ENCODE measurements at regions not wholly inside any gene's neighbourhood (a gene's known extent, or its start where the extent isn't known, plus 50 kb on each side); places are given as distances from the start of the nearest gene placed in this dataset.

DNA sequence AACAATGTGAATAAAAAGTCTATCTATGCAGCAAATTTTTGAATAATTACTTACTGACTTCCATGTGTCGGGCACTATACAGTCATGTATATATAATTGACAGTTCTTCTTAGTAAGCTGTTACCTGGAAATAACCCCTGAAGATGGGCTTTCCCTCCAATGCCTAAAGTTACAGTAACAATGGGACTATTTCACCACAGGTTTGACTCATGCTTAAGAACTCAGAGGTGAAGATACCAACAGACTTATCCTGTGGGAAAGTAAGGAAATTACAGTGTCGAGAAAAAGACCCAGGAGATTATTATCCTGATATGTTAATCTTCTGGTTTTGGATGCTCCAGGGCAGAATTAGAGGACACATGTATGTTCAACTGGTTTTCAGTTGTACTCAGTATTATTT, 601.5 kb upstream of the SOX9 start:
- no peaks in the 10 kb centered on the region for H3K36me3 ChIP-seq (ENCODE audit: control insufficient read depth in 2 of 3, insufficient read depth in 3 of 3, low read length in 3 of 3)
- peaks cover 5% of the 10 kb centered on the region for H3K27me3 ChIP-seq (ENCODE audit: control insufficient read depth, insufficient read depth, low read length)
- intact Hi-C loops (cut with DNase I): no loop called here
- no peaks in the 10 kb centered on the region for H3K4me1 ChIP-seq (ENCODE audit: control insufficient read depth in 2 of 3, insufficient read depth in 2 of 3, low read depth in 1 of 3, low read length in 3 of 3)
- H3K27ac ChIP-seq (ENCODE audit: low read depth in 2 of 2, low read length in 2 of 2): no peak overlapping the region
- no peak overlapping the region for H3K4me3 ChIP-seq (ENCODE audit: low read length in 3 of 3)
- no peaks in the 10 kb centered on the region for H3K9me3 ChIP-seq (ENCODE audit: control insufficient read depth in 2 of 3, insufficient read depth in 1 of 3, low read length in 3 of 3)
- no peak overlapping the region for H3K9ac ChIP-seq (ENCODE audit: low read length in 3 of 3)
- FAIRE-seq: no peak
- no peak for DNase-seq
- TF ChIP-seq CTCF (IDR thresholded peaks at IDR 0.05; ENCODE audit: borderline replicate concordance, extremely low read depth, insufficient read depth): no peak

GRCh38 chr17:71521724-71522123, 599.1 kb upstream of the SOX9 start:
- Histone ChIP-seq H3K27ac (ENCODE audit: low read depth in 2 of 2, low read length in 2 of 2) (no peak overlapping the region), H3K27me3 (ENCODE audit: control insufficient read depth, insufficient read depth, low read length) (peaks cover 2% of the 10 kb centered on the region), H3K9me3 (ENCODE audit: control insufficient read depth in 2 of 3, insufficient read depth in 1 of 3, low read length in 3 of 3) (no peaks in the 10 kb centered on the region), H3K36me3 (ENCODE audit: control insufficient read depth in 2 of 3, insufficient read depth in 3 of 3, low read length in 3 of 3) (no peaks in the 10 kb centered on the region), H3K9ac (ENCODE audit: low read length in 3 of 3) (no peak overlapping the region), H3K4me3 (ENCODE audit: low read length in 3 of 3) (no peak overlapping the region), H3K4me1 (ENCODE audit: control insufficient read depth in 2 of 3, insufficient read depth in 2 of 3, low read depth in 1 of 3, low read length in 3 of 3) (no peaks in the 10 kb centered on the region)
- DNase-seq (no peak), FAIRE-seq (no peak)
- intact Hi-C loops (cut with DNase I): no loop called here
- no peak for TF ChIP-seq CTCF (IDR thresholded peaks at IDR 0.05; ENCODE audit: borderline replicate concordance, extremely low read depth, insufficient read depth)

- no peak for TF ChIP-seq CTCF (IDR thresholded peaks at IDR 0.05; ENCODE audit: borderline replicate concordance, extremely low read depth, insufficient read depth)
- no peaks in the 10 kb centered on the region for H3K4me1 ChIP-seq (ENCODE audit: control insufficient read depth in 2 of 3, insufficient read depth in 2 of 3, low read depth in 1 of 3, low read length in 3 of 3)
- no peaks in the 10 kb centered on the region for H3K9me3 ChIP-seq (ENCODE audit: control insufficient read depth in 2 of 3, insufficient read depth in 1 of 3, low read length in 3 of 3)
- FAIRE-seq (no peak), DNase-seq (no peak)
- intact Hi-C loops (cut with DNase I): no loop called here
- no peak overlapping the region for H3K27ac ChIP-seq (ENCODE audit: low read depth in 2 of 2, low read length in 2 of 2)
- no peak overlapping the region for H3K4me3 ChIP-seq (ENCODE audit: low read length in 3 of 3)
- H3K9ac ChIP-seq (ENCODE audit: low read length in 3 of 3): no peak overlapping the region
- H3K27me3 ChIP-seq (ENCODE audit: control insufficient read depth, insufficient read depth, low read length): peaks cover 2% of the 10 kb centered on the region
- no peaks in the 10 kb centered on the region for H3K36me3 ChIP-seq (ENCODE audit: control insufficient read depth in 2 of 3, insufficient read depth in 3 of 3, low read length in 3 of 3)
Observed at GRCh38 chr17:71522383-71522782, 598.4 kb upstream of the SOX9 start.

DNA sequence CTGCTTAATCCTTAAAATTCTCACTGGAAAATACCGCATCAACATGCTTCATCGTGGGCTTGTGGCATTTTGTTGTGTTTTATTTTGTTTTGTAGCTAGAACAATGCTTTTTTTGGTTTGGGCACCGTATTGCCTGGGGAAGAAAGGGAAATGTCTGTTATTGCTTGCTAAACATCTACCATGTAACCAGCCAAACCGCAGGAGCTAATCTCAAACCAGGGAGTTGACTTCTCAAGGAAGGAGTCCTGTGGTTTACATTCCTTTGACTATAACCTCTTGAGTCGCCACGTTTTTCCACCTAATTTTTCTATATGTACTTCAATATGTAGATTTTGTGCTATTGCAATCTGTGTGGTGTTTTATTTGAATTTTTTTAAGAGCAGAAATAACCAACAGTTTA, 593.5 kb upstream of the SOX9 start:
- no peak for TF ChIP-seq CTCF (IDR thresholded peaks at IDR 0.05; ENCODE audit: borderline replicate concordance, extremely low read depth, insufficient read depth)
- DNase-seq (no peak), FAIRE-seq (no peak)
- no peaks in the 10 kb centered on the region for H3K36me3 ChIP-seq (ENCODE audit: control insufficient read depth in 2 of 3, insufficient read depth in 3 of 3, low read length in 3 of 3)
- no peaks in the 10 kb centered on the region for H3K9me3 ChIP-seq (ENCODE audit: control insufficient read depth in 2 of 3, insufficient read depth in 1 of 3, low read length in 3 of 3)
- H3K27ac ChIP-seq (ENCODE audit: low read depth in 2 of 2, low read length in 2 of 2): no peak overlapping the region
- no peak overlapping the region for H3K4me3 ChIP-seq (ENCODE audit: low read length in 3 of 3)
- H3K27me3 ChIP-seq (ENCODE audit: control insufficient read depth, insufficient read depth, low read length): no peaks in the 10 kb centered on the region
- H3K4me1 ChIP-seq (ENCODE audit: control insufficient read depth in 2 of 3, insufficient read depth in 2 of 3, low read depth in 1 of 3, low read length in 3 of 3): no peaks in the 10 kb centered on the region
- H3K9ac ChIP-seq (ENCODE audit: low read length in 3 of 3): no peak overlapping the region
- intact Hi-C loops (cut with DNase I): no loop called here

All from kidney (tissue), 13 donors.